ENCODE measurements at regions not wholly inside any gene's neighbourhood (a gene's known extent, or its start where the extent isn't known, plus 50 kb on each side); places are given as distances from the start of the nearest gene placed in this dataset.

GRCh38 chr17:14432079-14432478, 131.2 kb downstream of the HS3ST3B1 start:
- Histone ChIP-seq H4K20me1 (replicated peaks; ENCODE audit: control insufficient read depth, insufficient read depth, low read length) (no peaks in the 10 kb centered on the region), H3K4me1 (replicated peaks in 1 of 2; ENCODE audit: control insufficient read depth in 2 of 2, insufficient read depth in 2 of 2, low read length in 2 of 2) (no peaks in the 10 kb centered on the region), H3K36me3 (ENCODE audit: control insufficient read depth, insufficient read depth, low read length) (no peaks in the 10 kb centered on the region), H3K4me3 (no peak overlapping the region), H3K79me2 (ENCODE audit: control insufficient read depth, insufficient read depth, low read length) (no peaks in the 10 kb centered on the region), H3K27me3 (ENCODE audit: control insufficient read depth in 2 of 2, insufficient read depth in 2 of 2, low read length in 2 of 2) (peaks cover 0 to 10% of the 10 kb centered on the region in 2 experiments; a peak in 3 of 5 replicates), H3K9ac (ENCODE audit: insufficient read depth in 1 of 2, low read depth in 2 of 2, low read length in 2 of 2) (no peak overlapping the region), H3K9me3 (replicated peaks; ENCODE audit: control insufficient read depth, insufficient read depth, low read depth, low read length) (no peaks in the 10 kb centered on the region), H3K27ac (ENCODE audit: extremely low read depth, low read depth, low read length) (no peak overlapping the region), H3K4me2 (ENCODE audit: insufficient read depth, low read length) (no peak overlapping the region), H2AFZ (ENCODE audit: low read depth, low read length) (no peak overlapping the region), H3K9me1 (ENCODE audit: control insufficient read depth, insufficient read depth, low read length) (no peaks in the 10 kb centered on the region)
- WGBS (ENCODE audit: insufficient coverage, low coverage, missing lambda C conversion rate): 0% methylated on average over 2 of the region's 2 CpGs
- intact Hi-C loops (cut with micrococcal nuclease): no loop called here
- no TSS peak for BruUV-seq (replicated peaks)
- ChIA-PET POLR2A (no interaction called here), CTCF (ENCODE audit: low intra/inter-chr PET ratio) (no interaction called here)
- no peak for DNase-seq (ENCODE audit: extremely low read depth in 1 of 4, low spot score in 3 of 4)
- TF ChIP-seq PTBP1 (IDR thresholded peaks at IDR 0.05; ENCODE audit: low read depth, low read length) (no peak), CXXC5 (CRISPR knock-in tag; IDR thresholded peaks at IDR 0.05) (no peak), KAT8 (IDR thresholded peaks at IDR 0.05; ENCODE audit: low read depth) (no peak), NR2F6 (CRISPR knock-in tag; IDR thresholded peaks at IDR 0.05) (no peak), SMAD4 (CRISPR knock-in tag; conservative IDR thresholded peaks at IDR 0.05) (no peak), ZNF431 (CRISPR knock-in tag; IDR thresholded peaks at IDR 0.05) (no peak)
- TF ChIP-seq, protein P1, sequence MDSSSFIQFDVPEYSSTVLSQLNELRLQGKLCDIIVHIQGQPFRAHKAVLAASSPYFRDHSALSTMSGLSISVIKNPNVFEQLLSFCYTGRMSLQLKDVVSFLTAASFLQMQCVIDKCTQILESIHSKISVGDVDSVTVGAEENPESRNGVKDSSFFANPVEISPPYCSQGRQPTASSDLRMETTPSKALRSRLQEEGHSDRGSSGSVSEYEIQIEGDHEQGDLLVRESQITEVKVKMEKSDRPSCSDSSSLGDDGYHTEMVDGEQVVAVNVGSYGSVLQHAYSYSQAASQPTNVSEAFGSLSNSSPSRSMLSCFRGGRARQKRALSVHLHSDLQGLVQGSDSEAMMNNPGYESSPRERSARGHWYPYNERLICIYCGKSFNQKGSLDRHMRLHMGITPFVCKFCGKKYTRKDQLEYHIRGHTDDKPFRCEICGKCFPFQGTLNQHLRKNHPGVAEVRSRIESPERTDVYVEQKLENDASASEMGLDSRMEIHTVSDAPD (CRISPR knock-in tag; IDR thresholded peaks at IDR 0.05): no peak
- TF ChIP-seq, protein P2, sequence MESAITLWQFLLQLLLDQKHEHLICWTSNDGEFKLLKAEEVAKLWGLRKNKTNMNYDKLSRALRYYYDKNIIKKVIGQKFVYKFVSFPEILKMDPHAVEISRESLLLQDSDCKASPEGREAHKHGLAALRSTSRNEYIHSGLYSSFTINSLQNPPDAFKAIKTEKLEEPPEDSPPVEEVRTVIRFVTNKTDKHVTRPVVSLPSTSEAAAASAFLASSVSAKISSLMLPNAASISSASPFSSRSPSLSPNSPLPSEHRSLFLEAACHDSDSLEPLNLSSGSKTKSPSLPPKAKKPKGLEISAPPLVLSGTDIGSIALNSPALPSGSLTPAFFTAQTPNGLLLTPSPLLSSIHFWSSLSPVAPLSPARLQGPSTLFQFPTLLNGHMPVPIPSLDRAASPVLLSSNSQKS (CRISPR knock-in tag; IDR thresholded peaks at IDR 0.05): no peak
- in situ Hi-C loops (cut with MboI): no loop called here
- FAIRE-seq: no peak
- ATAC-seq: no peak
